Chondrocyte (in vitro differentiated cells): ENCODE measurements at regions not wholly inside any gene's neighbourhood (a gene's known extent, or its start where the extent isn't known, plus 50 kb on each side); places are given as distances from the start of the nearest gene placed in this dataset.

Source experiments
- DNase-seq: peaks from one replicate; pipeline ENCODE4 v3.0.0; 2021; ENCODE audit warnings: mixed read lengths, low spot score
- H3K27ac Mint-ChIP-seq: one replicate; pipeline ENCODE4 v1.8.0; 2021; ENCODE audit warnings: mild to moderate bottlenecking, moderate library complexity, mixed read lengths; ENCODE audit not compliant: unreplicated experiment
- H3K27me3 Mint-ChIP-seq: 2 replicates; pipeline ENCODE4 v1.8.0; 2021; ENCODE audit warnings: low read depth, mixed read lengths
- H3K36me3 Mint-ChIP-seq: 2 replicates; pipeline ENCODE4 v1.8.0; 2021; ENCODE audit warnings: low read depth, mixed read lengths
- H3K4me1 Mint-ChIP-seq: 2 replicates; pipeline ENCODE4 v1.8.0; 2021; ENCODE audit warnings: low read depth, mild to moderate bottlenecking, mixed read lengths
- H3K4me3 Mint-ChIP-seq: one replicate; pipeline ENCODE4 v1.8.0; 2021; ENCODE audit warnings: mild to moderate bottlenecking, moderate library complexity, mixed read lengths; ENCODE audit not compliant: unreplicated experiment
- H3K9me3 Mint-ChIP-seq: 2 replicates; pipeline ENCODE4 v1.8.0; 2021; ENCODE audit warnings: low read depth, mixed read lengths
- CTCF ChIP-seq: fragments of 200-600 bp; sonication (generic); IDR thresholded peaks from 2 replicates; pipeline ENCODE4 v1.5.0; 2021; ENCODE audit warnings: antibody characterized with exemption, mild to moderate bottlenecking, moderate library complexity

DNA sequence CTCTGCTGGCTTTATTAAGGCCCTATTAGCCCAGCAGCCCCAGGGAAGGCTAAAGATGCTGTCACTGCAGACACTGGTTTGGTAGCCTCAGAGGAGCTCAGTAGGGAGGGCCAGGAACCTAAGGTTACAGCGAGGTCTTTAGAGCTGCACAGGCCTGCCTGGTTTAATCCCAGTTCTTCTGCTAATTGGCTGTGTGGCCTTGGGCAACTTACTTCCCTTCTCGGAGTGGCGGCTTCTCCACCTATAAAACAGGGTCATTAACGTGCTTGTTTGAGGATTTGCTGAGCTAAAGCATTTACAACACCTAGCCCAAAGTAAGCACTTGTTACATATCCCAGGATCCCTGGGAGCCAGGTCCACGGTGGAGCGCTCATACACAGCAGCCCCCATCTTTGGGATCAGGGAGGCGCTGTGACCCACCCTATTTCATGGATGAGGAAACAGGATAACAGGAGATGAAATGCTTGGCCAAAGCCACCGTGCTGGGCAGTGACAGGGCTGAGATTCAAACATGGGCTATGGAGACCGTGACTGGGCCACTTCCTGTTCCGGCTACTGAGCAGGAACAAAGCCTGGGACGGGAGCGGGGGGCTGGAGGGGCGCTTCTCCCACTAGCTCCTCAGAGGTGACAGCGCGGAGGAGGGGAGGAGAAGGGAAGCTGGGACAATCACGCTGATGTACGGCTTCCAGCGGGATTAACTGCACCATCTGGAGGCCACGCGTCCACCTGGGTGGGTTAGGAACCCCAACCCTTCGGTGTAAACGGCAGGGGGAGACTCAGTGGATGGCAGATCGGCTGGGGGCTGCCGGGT lies 61.5 kb downstream of the IGLL1 start:
- no peak overlapping the region for H3K27ac Mint-ChIP-seq
- TF ChIP-seq CTCF = no peak
- H3K4me3 Mint-ChIP-seq = no peak overlapping the region
- H3K36me3 Mint-ChIP-seq = no peaks in the 10 kb centered on the region
- no peak for DNase-seq
- no peaks in the 10 kb centered on the region for H3K27me3 Mint-ChIP-seq
- no peaks in the 10 kb centered on the region for H3K9me3 Mint-ChIP-seq
- H3K4me1 Mint-ChIP-seq = peaks cover 18% of the 10 kb centered on the region

GRCh38 chr22:23517804-23518375 lies 62.2 kb downstream of the IGLL1 start:
- Mint-ChIP-seq H3K27ac (no peak overlapping the region), H3K27me3 (no peaks in the 10 kb centered on the region), H3K4me1 (peaks cover 15% of the 10 kb centered on the region), H3K36me3 (no peaks in the 10 kb centered on the region), H3K9me3 (no peaks in the 10 kb centered on the region), H3K4me3 (no peak overlapping the region)
- DNase-seq = no peak
- no peak for TF ChIP-seq CTCF

DNA sequence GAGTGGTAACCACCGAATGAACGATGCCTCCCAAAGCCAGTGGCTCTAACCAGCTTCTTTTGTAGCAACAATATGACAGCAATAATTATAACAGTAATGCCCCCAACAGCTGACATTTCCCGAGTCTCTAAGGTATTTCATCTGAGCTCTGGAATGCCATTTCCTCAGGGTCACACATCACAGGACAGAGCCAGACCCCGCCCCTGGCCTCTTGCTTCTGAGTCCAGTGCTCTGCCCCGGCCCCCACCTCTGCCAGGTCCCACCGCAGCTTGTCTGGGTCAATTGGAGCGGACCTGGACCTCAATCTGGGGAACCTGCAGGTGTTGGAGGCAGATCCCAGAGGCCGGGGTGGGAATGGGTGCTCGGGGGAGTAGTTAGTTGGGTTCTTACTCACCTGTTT lies 63.8 kb downstream of the IGLL1 start:
- Mint-ChIP-seq H3K4me1 (peaks cover 8% of the 10 kb centered on the region), H3K36me3 (no peaks in the 10 kb centered on the region), H3K27ac (no peak overlapping the region), H3K27me3 (no peaks in the 10 kb centered on the region), H3K9me3 (no peaks in the 10 kb centered on the region), H3K4me3 (no peak overlapping the region)
- no peak for DNase-seq
- no peak for TF ChIP-seq CTCF

- Mint-ChIP-seq H3K4me1 (no peaks in the 10 kb centered on the region), H3K36me3 (no peaks in the 10 kb centered on the region), H3K4me3 (no peak overlapping the region), H3K27me3 (no peaks in the 10 kb centered on the region), H3K27ac (no peak overlapping the region), H3K9me3 (no peaks in the 10 kb centered on the region)
- no peak for TF ChIP-seq CTCF
- no peak for DNase-seq
Measured at GRCh38 chr22:23514322-23515038, 65.6 kb downstream of the IGLL1 start.

- H3K9me3 Mint-ChIP-seq = no peaks in the 10 kb centered on the region
- H3K27ac Mint-ChIP-seq = no peak overlapping the region
- H3K36me3 Mint-ChIP-seq = no peaks in the 10 kb centered on the region
- H3K4me3 Mint-ChIP-seq = no peak overlapping the region
- no peaks in the 10 kb centered on the region for H3K27me3 Mint-ChIP-seq
- TF ChIP-seq CTCF = no peak
- no peak for DNase-seq
- no peaks in the 10 kb centered on the region for H3K4me1 Mint-ChIP-seq
Measured at GRCh38 chr22:23513705-23514104, 66.4 kb downstream of the IGLL1 start.
